ENCODE measurements at regions not wholly inside any gene's neighbourhood (a gene's known extent, or its start where the extent isn't known, plus 50 kb on each side); places are given as distances from the start of the nearest gene placed in this dataset.

DNA sequence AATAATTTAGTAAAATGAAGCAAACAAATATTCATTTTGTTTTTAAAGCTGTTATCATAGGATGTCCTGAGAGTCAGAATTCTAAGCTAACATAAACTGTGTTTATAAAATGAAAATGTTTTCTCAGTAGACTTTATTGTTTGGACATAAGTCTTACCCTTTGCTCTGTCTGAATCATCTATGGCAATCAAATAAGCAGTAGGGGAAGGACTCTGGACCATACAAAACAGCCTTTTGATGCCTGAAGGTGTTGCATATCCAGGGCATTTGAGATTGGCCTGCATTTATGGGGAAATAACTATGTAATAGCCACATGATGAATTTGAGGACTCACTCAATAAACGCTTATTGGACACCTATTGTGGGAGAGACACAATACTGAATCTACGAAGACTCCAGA, 123.0 kb upstream of the ATP5MC3 start (continued):
- TF ChIP-seq, protein P1, sequence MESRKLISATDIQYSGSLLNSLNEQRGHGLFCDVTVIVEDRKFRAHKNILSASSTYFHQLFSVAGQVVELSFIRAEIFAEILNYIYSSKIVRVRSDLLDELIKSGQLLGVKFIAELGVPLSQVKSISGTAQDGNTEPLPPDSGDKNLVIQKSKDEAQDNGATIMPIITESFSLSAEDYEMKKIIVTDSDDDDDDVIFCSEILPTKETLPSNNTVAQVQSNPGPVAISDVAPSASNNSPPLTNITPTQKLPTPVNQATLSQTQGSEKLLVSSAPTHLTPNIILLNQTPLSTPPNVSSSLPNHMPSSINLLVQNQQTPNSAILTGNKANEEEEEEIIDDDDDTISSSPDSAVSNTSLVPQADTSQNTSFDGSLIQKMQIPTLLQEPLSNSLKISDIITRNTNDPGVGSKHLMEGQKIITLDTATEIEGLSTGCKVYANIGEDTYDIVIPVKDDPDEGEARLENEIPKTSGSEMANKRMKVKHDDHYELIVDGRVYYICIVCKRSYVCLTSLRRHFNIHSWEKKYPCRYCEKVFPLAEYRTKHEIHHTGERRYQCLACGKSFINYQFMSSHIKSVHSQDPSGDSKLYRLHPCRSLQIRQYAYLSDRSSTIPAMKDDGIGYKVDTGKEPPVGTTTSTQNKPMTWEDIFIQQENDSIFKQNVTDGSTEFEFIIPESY (IDR thresholded peaks at IDR 0.05): no peak
- TF ChIP-seq RAD21 (IDR thresholded peaks at IDR 0.05): no peak
- no peak for TF ChIP-seq EGR1 (IDR thresholded peaks at IDR 0.05; ENCODE audit: low read depth in 2 of 2)

DNA sequence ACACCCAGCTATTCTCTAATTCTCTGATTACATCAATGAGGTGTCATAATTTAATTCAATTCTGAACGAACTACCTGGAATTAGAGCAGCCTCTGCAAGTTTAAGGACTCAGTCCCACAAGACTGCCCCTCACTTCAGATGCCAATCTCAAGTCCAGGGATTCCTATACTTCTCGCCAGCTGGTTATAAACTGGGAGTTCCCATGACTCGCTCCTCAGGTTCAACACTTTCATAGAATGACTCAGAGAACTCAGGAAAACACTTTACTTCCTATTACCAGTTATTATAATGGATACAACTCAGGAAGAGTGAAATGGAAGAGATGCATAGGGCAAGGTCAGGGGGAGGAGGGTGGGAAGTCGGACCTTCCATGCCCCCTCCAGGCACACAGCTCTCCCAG, 112.3 kb upstream of the ATP5MC3 start:
- Histone ChIP-seq H3K27me3 (ENCODE audit: control insufficient read depth in 4 of 4, insufficient read depth in 4 of 4, low read length in 3 of 4) (peaks cover 0 to 13% (median under 1%) of the 10 kb centered on the region in 4 donors), H3K9me3 (ENCODE audit: control insufficient read depth in 4 of 4, low read length in 3 of 4) (no peaks in the 10 kb centered on the region), H3K4me1 (ENCODE audit: control insufficient read depth in 4 of 4, insufficient read depth in 4 of 4, low read length in 3 of 4) (no peaks in the 10 kb centered on the region), H3K27ac (ENCODE audit: low read depth in 1 of 2, low read length in 2 of 2) (no peak overlapping the region), H3K36me3 (ENCODE audit: control insufficient read depth in 4 of 4, insufficient read depth in 3 of 4, low read depth in 1 of 4, low read length in 3 of 4) (no peaks in the 10 kb centered on the region), H3K9ac (ENCODE audit: low read depth in 1 of 2, low read length in 2 of 2) (no peak overlapping the region), H3K4me3 (ENCODE audit: low read depth in 1 of 3, low read length in 3 of 3) (no peak overlapping the region)
- TF ChIP-seq TAF1 (conservative IDR thresholded peaks at IDR 0.05): no peak
- TF ChIP-seq JUND (IDR thresholded peaks at IDR 0.05): no peak
- TF ChIP-seq EGR1 (IDR thresholded peaks at IDR 0.05; ENCODE audit: low read depth in 2 of 2): no peak
- TF ChIP-seq, protein P2, sequence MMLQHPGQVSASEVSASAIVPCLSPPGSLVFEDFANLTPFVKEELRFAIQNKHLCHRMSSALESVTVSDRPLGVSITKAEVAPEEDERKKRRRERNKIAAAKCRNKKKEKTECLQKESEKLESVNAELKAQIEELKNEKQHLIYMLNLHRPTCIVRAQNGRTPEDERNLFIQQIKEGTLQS (IDR thresholded peaks at IDR 0.05): no peak
- TF ChIP-seq RXRA (IDR thresholded peaks at IDR 0.05): no peak
- TF ChIP-seq, protein P3, sequence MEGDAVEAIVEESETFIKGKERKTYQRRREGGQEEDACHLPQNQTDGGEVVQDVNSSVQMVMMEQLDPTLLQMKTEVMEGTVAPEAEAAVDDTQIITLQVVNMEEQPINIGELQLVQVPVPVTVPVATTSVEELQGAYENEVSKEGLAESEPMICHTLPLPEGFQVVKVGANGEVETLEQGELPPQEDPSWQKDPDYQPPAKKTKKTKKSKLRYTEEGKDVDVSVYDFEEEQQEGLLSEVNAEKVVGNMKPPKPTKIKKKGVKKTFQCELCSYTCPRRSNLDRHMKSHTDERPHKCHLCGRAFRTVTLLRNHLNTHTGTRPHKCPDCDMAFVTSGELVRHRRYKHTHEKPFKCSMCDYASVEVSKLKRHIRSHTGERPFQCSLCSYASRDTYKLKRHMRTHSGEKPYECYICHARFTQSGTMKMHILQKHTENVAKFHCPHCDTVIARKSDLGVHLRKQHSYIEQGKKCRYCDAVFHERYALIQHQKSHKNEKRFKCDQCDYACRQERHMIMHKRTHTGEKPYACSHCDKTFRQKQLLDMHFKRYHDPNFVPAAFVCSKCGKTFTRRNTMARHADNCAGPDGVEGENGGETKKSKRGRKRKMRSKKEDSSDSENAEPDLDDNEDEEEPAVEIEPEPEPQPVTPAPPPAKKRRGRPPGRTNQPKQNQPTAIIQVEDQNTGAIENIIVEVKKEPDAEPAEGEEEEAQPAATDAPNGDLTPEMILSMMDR (IDR thresholded peaks at IDR 0.05; ENCODE audit: low read depth, low read length, missing input control): no peak
- TF ChIP-seq, protein P4, sequence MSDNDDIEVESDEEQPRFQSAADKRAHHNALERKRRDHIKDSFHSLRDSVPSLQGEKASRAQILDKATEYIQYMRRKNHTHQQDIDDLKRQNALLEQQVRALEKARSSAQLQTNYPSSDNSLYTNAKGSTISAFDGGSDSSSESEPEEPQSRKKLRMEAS (IDR thresholded peaks at IDR 0.05): no peak
- no peak for TF ChIP-seq SP1 (IDR thresholded peaks at IDR 0.05)
- no peak for TF ChIP-seq FOXA1 (IDR thresholded peaks at IDR 0.05)
- TF ChIP-seq, protein P1 (IDR thresholded peaks at IDR 0.05): no peak
- TF ChIP-seq, protein P5, sequence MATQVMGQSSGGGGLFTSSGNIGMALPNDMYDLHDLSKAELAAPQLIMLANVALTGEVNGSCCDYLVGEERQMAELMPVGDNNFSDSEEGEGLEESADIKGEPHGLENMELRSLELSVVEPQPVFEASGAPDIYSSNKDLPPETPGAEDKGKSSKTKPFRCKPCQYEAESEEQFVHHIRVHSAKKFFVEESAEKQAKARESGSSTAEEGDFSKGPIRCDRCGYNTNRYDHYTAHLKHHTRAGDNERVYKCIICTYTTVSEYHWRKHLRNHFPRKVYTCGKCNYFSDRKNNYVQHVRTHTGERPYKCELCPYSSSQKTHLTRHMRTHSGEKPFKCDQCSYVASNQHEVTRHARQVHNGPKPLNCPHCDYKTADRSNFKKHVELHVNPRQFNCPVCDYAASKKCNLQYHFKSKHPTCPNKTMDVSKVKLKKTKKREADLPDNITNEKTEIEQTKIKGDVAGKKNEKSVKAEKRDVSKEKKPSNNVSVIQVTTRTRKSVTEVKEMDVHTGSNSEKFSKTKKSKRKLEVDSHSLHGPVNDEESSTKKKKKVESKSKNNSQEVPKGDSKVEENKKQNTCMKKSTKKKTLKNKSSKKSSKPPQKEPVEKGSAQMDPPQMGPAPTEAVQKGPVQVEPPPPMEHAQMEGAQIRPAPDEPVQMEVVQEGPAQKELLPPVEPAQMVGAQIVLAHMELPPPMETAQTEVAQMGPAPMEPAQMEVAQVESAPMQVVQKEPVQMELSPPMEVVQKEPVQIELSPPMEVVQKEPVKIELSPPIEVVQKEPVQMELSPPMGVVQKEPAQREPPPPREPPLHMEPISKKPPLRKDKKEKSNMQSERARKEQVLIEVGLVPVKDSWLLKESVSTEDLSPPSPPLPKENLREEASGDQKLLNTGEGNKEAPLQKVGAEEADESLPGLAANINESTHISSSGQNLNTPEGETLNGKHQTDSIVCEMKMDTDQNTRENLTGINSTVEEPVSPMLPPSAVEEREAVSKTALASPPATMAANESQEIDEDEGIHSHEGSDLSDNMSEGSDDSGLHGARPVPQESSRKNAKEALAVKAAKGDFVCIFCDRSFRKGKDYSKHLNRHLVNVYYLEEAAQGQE (IDR thresholded peaks at IDR 0.05): no peak
- no peak for TF ChIP-seq HNF4A (conservative IDR thresholded peaks at IDR 0.05)
- 61% methylated on average over 4 of the region's 4 CpGs for WGBS
- DNase-seq (ENCODE audit: low spot score): no peak
